HG02885 (cell line): ENCODE measurements at regions not wholly inside any gene's neighbourhood (a gene's known extent, or its start where the extent isn't known, plus 50 kb on each side); places are given as distances from the start of the nearest gene placed in this dataset.

Experiments used
- ATAC-seq: cut with Tn5 transposase; IDR thresholded peaks from one replicate; pipeline ENCODE4 v1.9.1; 2021; ENCODE audit warnings: mild to moderate bottlenecking; ENCODE audit not compliant: unreplicated experiment, poor library complexity

- ATAC-seq = no peak
These were observed 56.3 kb upstream of the SLC22A11 start for GRCh38 chr11:64499261-64500004.

DNA sequence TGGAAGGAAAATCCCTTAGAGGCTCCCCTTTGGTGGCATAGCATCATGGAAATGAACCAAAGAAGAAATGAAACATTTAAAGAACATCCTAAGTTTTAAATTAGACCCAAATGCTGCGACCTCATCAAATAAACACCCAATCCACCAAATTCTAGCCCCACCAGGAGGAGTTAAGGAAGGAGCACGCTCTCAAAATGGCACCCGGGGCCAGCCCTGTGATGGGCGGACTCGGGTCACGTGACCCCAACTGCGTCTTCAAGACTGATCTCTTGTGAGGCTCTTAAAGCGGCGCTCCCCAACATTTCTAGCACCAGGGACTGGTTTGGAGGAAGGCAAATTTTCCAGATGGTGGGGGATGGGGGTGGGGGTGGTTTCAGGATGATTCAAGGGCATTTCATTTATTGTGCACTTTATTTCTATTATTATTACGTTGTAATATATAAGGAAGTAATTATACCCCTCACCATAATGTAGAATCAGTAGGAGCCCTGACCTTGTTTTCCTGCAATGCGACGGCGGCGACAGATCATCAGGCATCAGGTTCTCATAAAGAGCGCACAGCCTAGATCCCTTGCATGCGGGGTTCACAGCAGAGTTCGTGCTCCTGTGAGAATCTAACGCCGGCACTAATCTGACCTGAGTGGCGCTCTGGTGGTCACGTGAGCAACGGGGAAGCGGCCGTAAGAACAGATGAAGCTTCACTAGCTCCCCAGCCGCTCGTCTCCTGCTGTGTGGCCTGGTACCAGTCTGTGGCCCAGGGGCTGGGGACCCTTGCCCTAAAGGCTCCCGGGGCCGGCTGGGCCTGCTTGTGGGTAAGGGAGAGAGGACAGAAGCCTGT, 55.3 kb upstream of the SLC22A11 start:
- ATAC-seq = no peak

DNA sequence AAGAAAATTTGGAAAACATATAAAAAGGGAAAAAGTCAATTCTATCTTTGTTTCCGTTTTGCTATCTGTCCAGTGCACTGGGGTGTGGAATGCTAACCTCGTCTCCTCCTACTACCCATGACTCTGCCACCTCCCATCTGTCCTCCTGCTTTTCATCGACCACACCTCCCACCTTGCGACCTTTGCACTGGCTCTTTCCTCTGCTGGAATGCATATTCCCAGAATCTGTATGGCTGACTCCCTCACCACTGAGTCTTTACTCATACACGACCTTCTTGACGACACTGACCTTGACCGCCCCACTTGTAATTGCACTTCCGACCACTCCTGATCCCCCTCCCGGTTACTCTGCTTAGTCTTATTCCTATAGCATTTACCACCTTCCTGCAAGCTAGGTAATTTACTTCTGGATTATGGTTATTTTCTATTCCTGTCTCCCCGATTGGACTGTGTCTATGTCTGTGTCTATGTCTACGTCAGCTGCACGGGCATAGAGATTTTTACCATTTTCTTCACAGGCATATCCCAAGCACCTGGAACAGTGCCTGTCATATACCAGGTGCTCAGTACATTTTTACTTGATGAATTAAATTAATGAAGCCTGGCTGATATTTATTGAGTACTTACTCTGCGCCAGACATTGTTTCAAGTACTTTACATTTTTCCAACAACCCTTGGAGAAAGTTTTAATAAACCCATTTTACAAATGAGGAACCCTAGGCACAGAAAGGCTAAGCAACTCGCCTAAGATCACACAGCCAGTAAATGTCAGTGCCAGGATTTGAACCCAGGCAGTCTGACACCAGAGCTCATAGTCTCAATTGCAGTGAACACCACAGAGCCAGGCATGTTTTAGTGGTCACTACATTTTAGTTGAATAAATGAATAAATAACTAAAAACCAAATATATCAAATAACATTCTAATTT, 54.0 kb upstream of the SLC22A11 start:
- no peak for ATAC-seq

DNA sequence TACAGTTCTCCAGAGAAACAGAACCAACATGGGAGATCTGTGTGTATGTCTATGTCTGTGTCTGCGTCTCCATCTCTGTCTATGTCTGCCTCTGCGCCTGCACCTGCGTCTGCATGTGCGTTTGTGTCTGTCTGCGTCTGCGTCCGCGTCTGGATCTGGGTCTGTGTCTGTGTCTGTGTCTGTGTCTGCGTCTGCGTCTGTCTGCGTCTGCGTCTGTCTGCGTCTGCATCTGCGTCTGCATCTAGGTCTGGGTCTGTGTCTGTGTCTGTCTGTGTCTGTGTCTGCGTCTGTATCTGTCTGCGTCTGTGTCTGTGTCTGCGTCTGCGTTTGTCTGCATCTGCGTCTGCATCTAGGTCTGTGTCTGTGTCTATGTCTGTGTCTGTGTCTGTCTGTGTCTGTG, 53.1 kb upstream of the SLC22A11 start:
- no peak for ATAC-seq

GRCh38 chr11:64503186-64503753, 52.5 kb upstream of the SLC22A11 start:
- ATAC-seq = no peak

- ATAC-seq = no peak
These were observed 50.7 kb upstream of the SLC22A11 start for GRCh38 chr11:64504999-64505398.
